ENCODE measurements at regions not wholly inside any gene's neighbourhood (a gene's known extent, or its start where the extent isn't known, plus 50 kb on each side); places are given as distances from the start of the nearest gene placed in this dataset.
"Not testable (repeated sequence)": the region's sequence is repeated elsewhere in the genome, so short reads cannot be mapped to it uniquely, and the experiment has no call there.

GRCh38 chr9:30765318-30765717, 1619.1 kb upstream of the ACO1 start:
- no peak for DNase-seq (ENCODE audit: low read depth)

GRCh38 chr9:30771163-30771708, 1613.2 kb upstream of the ACO1 start:
- no peak for DNase-seq (ENCODE audit: low read depth)

- DNase-seq (ENCODE audit: low read depth), result no peak
Observed at GRCh38 chr9:30771760-30772159, 1612.7 kb upstream of the ACO1 start.

- DNase-seq (ENCODE audit: low read depth), result no peak
Observed at GRCh38 chr9:30773427-30773826, 1611.0 kb upstream of the ACO1 start.

GRCh38 chr9:30774326-30774725, 1610.1 kb upstream of the ACO1 start:
- DNase-seq (ENCODE audit: low read depth), result no peak

- DNase-seq (ENCODE audit: low read depth), result no peak
Observed at GRCh38 chr9:30775236-30775635, 1609.2 kb upstream of the ACO1 start.

- DNase-seq (ENCODE audit: low read depth), result no peak
Observed at GRCh38 chr9:30796764-30797163, 1587.7 kb upstream of the ACO1 start.

- no peak for DNase-seq (ENCODE audit: low read depth)
Observed at GRCh38 chr9:30799527-30800101, 1584.8 kb upstream of the ACO1 start.

- DNase-seq (ENCODE audit: low read depth), result no peak
Observed at GRCh38 chr9:30800421-30800820, 1584.0 kb upstream of the ACO1 start.

- DNase-seq (ENCODE audit: low read depth), result no peak
Observed at GRCh38 chr9:30812821-30813220, 1571.6 kb upstream of the ACO1 start.

- DNase-seq (ENCODE audit: low read depth), result no peak
Observed at GRCh38 chr9:30815585-30815984, 1568.9 kb upstream of the ACO1 start.

- no peak for DNase-seq (ENCODE audit: low read depth)
Observed at GRCh38 chr9:30845136-30845535, 1539.3 kb upstream of the ACO1 start.

GRCh38 chr9:30846651-30847050, 1537.8 kb upstream of the ACO1 start:
- DNase-seq (ENCODE audit: low read depth), result no peak

- DNase-seq (ENCODE audit: low read depth), result no peak
Observed at GRCh38 chr9:30851600-30851999, 1532.8 kb upstream of the ACO1 start.

- no peak for DNase-seq (ENCODE audit: low read depth)
Observed at GRCh38 chr9:30900706-30901105, 1483.7 kb upstream of the ACO1 start.

- no peak for DNase-seq (ENCODE audit: low read depth)
Observed at GRCh38 chr9:30913331-30913730, 1471.1 kb upstream of the ACO1 start.

- no peak for DNase-seq (ENCODE audit: low read depth)
Observed at GRCh38 chr9:30915451-30915850, 1469.0 kb upstream of the ACO1 start.

- no peak for DNase-seq (ENCODE audit: low read depth)
Observed at GRCh38 chr9:30925126-30925525, 1459.3 kb upstream of the ACO1 start.

GRCh38 chr9:30925635-30926034, 1458.8 kb upstream of the ACO1 start:
- no peak for DNase-seq (ENCODE audit: low read depth)

GRCh38 chr9:30928045-30928444, 1456.4 kb upstream of the ACO1 start:
- DNase-seq (ENCODE audit: low read depth), result no peak

- DNase-seq (ENCODE audit: low read depth), result no peak
Observed at GRCh38 chr9:30932226-30932625, 1452.2 kb upstream of the ACO1 start.

GRCh38 chr9:30935730-30936129, 1448.7 kb upstream of the ACO1 start:
- no peak for DNase-seq (ENCODE audit: low read depth)

GRCh38 chr9:30937106-30937505, 1447.3 kb upstream of the ACO1 start:
- no peak for DNase-seq (ENCODE audit: low read depth)

GRCh38 chr9:30942852-30943251, 1441.6 kb upstream of the ACO1 start:
- DNase-seq (ENCODE audit: low read depth), result not testable (repeated sequence)

All from RPMI7951 (cell line).